ENCODE measurements at regions not wholly inside any gene's neighbourhood (a gene's known extent, or its start where the extent isn't known, plus 50 kb on each side); places are given as distances from the start of the nearest gene placed in this dataset.

GRCh38 chrX:144801786-144802185 is 445.5 kb upstream of the SPANXN1 start:
- ChIA-PET POLR2A (no interaction called here), CTCF (no interaction called here)
- H2AFZ ChIP-seq (ENCODE audit: low read depth) = no peak overlapping the region; the same call in 1 of the 2 replicates
- no peaks in the 10 kb centered on the region for H3K36me3 ChIP-seq (replicated peaks in 1 of 2; ENCODE audit: control insufficient read depth in 1 of 2, insufficient read depth in 2 of 2, low read length in 1 of 2)
- DNase-seq = no peak
- no peaks in the 10 kb centered on the region for H3K79me2 ChIP-seq (ENCODE audit: insufficient read depth)
- no peaks in the 10 kb centered on the region for H3F3A ChIP-seq (replicated peaks; ENCODE audit: insufficient read depth)
- H3K27ac ChIP-seq (ENCODE audit: low read depth in 2 of 2, low read length in 1 of 2) = no peak overlapping the region; a peak in 1 of 4 replicates
- H3K4me3 ChIP-seq (ENCODE audit: low read depth in 2 of 2, low read length in 1 of 2) = no peak overlapping the region
- no peaks in the 10 kb centered on the region for H4K20me1 ChIP-seq (ENCODE audit: insufficient read depth)
- H3K9me2 ChIP-seq = peaks cover 3% of the 10 kb centered on the region; the same call in 1 of the 2 replicates
- no peak overlapping the region for H3K9ac ChIP-seq
- no peaks in the 10 kb centered on the region for H3K4me1 ChIP-seq (ENCODE audit: control insufficient read depth in 1 of 2, insufficient read depth in 2 of 2, low read depth in 1 of 2, low read length in 1 of 2)
- TF ChIP-seq EZH2phosphoT487 (IDR thresholded peaks at IDR 0.05; ENCODE audit: borderline replicate concordance, low read depth) (no peak), ELF1 (IDR thresholded peaks at IDR 0.05) (no peak), GATA2 (CRISPR knock-in tag; IDR thresholded peaks at IDR 0.05) (no peak), EP300 (IDR thresholded peaks at IDR 0.05; ENCODE audit: borderline replicate concordance in 1 of 2, low read depth in 1 of 2, low read length in 1 of 2) (no peak), RFX5 (IDR thresholded peaks at IDR 0.05; ENCODE audit: low read length) (no peak), POLR2AphosphoS5 (IDR thresholded peaks at IDR 0.05; ENCODE audit: low read depth, low read length) (no peak), RXRA (IDR thresholded peaks at IDR 0.05; ENCODE audit: borderline replicate concordance, low read depth) (no peak), MAX (IDR thresholded peaks at IDR 0.05; ENCODE audit: low read depth) (no peak), SIN3A (IDR thresholded peaks at IDR 0.05; ENCODE audit: borderline replicate concordance, low read depth, low read length) (no peak), GABPA (IDR thresholded peaks at IDR 0.05; ENCODE audit: low read depth) (no peak), FOXJ3 (CRISPR knock-in tag; IDR thresholded peaks at IDR 0.05) (no peak), CTCF (IDR thresholded peaks at IDR 0.05) (no peak), IRF3 (IDR thresholded peaks at IDR 0.05; ENCODE audit: low read depth, low read length) (no peak), NFIC (IDR thresholded peaks at IDR 0.05; ENCODE audit: borderline replicate concordance) (no peak), RAD21 (IDR thresholded peaks at IDR 0.05; ENCODE audit: low read length) (no peak), CHD2 (IDR thresholded peaks at IDR 0.05; ENCODE audit: low read length, partially characterized antibody) (no peak), NRF1 (IDR thresholded peaks at IDR 0.05; ENCODE audit: low read depth, low read length) (no peak), TEAD4 (IDR thresholded peaks at IDR 0.05; ENCODE audit: borderline replicate concordance, insufficient read depth) (no peak)
- 1% methylated on average over 4 of the region's 4 CpGs for WGBS (ENCODE audit: low lambda C conversion rate)
- H3K9me3 ChIP-seq = no peaks in the 10 kb centered on the region
- H3K27me3 ChIP-seq (ENCODE audit: insufficient read depth) = no peaks in the 10 kb centered on the region
- no peak overlapping the region for H3K4me2 ChIP-seq

Data from SK-N-SH (cell line).